Skeletal muscle tissue (tissue), 3 donors: ENCODE measurements at regions not wholly inside any gene's neighbourhood (a gene's known extent, or its start where the extent isn't known, plus 50 kb on each side); places are given as distances from the start of the nearest gene placed in this dataset.
"Not testable (repeated sequence)": the region's sequence is repeated elsewhere in the genome, so short reads cannot be mapped to it uniquely, and the experiment has no call there.

Experiments used
- H3K27ac ChIP-seq: one replicate; pipeline ENCODE4 v1.7.0; 2013; ENCODE audit warnings: mild to moderate bottlenecking, low read depth, low read length, inconsistent platforms
- H3K27me3 ChIP-seq, 3 donors: one replicate each; pipeline ENCODE4 v1.7.0; 2013; ENCODE audit warnings: low read length in 3 of 3; ENCODE audit not compliant: control insufficient read depth in 3 of 3, insufficient read depth in 3 of 3
- H3K36me3 ChIP-seq, 3 donors: one replicate each; pipeline ENCODE4 v1.7.0; 2013; ENCODE audit warnings: low read length in 3 of 3; ENCODE audit not compliant: control insufficient read depth in 3 of 3, insufficient read depth in 3 of 3
- H3K4me1 ChIP-seq, 3 donors: one replicate each; pipeline ENCODE4 v1.7.0; 2013; ENCODE audit warnings: low read length in 3 of 3, mild to moderate bottlenecking in 3 of 3; ENCODE audit not compliant: control insufficient read depth in 3 of 3, insufficient read depth in 3 of 3
- H3K4me3 ChIP-seq, 3 donors: one replicate each; pipeline ENCODE4 v1.7.0; 2013; ENCODE audit warnings: low read length in 3 of 3
- H3K9ac ChIP-seq, 3 donors: one replicate each; pipeline ENCODE4 v1.7.0; 2013; ENCODE audit warnings: low read length in 3 of 3, mild to moderate bottlenecking in 3 of 3, moderate library complexity in 2 of 3, low read depth in 1 of 3
- H3K9me3 ChIP-seq, 3 donors: one replicate each; pipeline ENCODE4 v1.7.0; 2013; ENCODE audit warnings: low read length in 3 of 3; ENCODE audit not compliant: control insufficient read depth in 3 of 3
- donor health status: Osteomylitis.

DNA sequence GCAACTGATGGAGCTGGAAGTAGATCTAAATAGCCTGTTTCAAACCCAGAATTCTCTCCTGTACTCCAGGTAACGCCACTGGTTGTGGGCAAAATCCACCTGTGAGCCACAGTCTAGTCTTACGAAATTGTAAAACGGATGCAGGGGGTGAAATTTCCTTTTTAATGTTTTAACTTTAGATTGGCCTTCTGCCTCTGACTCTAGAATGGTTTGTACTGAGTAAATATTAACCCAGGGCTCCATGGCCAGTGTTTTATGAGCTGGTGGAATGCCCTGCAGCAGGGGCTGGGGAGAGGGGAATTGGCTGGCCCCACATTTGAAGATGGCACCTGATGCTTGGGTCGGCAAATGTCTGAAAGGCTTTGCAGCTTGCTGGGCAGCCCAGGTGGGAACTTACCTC lies 156.6 kb downstream of the MYCN start:
- no peak overlapping the region for H3K4me3 ChIP-seq
- H3K27ac ChIP-seq = no peak overlapping the region
- no peaks in the 10 kb centered on the region for H3K36me3 ChIP-seq
- H3K9ac ChIP-seq = no peak overlapping the region
- H3K27me3 ChIP-seq = peaks cover 0 to 4% (median 3%) of the 10 kb centered on the region in 3 donors
- no peaks in the 10 kb centered on the region for H3K9me3 ChIP-seq
- peaks cover 0 to 3% (median 0%) of the 10 kb centered on the region in 3 donors for H3K4me1 ChIP-seq

DNA sequence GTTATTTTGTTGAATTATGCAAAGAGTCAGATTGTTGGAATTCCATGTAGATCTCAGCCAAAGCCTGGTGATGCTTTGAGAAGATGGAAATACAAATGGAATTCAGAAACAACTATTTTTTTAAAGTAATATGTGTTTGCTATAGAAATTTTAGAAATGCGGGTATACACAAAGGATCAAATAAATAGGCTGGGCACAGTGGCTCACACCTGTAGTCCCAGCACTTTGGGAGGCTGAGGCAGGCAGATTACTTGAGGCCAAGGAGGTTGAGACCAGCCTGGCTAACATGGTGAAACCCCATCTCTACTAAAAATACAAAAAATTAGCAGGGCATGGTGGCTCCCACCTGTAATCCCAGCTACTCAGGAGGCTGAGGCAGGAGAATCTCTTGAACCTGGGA lies 155.1 kb downstream of the MYCN start:
- H3K27ac ChIP-seq, H3K4me3 ChIP-seq, H3K36me3 ChIP-seq, H3K27me3 ChIP-seq, H3K9ac ChIP-seq, H3K9me3 ChIP-seq, H3K4me1 ChIP-seq: not testable (repeated sequence)

DNA sequence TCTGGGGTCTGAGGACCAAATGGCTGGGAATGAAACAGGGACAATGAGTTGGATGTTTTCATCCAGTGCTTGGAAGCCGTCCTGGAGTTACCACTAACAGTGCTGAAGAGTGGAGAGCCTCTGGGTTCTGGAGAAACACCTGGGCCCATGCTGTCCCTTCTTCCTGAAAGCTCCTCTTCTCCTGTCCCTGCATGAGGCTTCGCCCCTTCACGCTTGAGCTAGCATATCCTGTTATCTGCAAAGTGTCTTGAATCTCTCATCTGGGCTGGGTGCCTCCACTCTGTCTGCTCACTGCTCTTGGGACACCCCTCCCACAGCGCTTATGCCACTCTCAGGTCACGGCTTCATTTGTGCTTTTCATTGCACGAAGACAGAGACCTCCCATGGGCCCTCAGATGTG lies 154.5 kb downstream of the MYCN start:
- H3K27ac ChIP-seq = no peak overlapping the region
- peaks cover 0 to 4% (median 3%) of the 10 kb centered on the region in 3 donors for H3K27me3 ChIP-seq
- H3K9ac ChIP-seq = no peak overlapping the region
- no peaks in the 10 kb centered on the region for H3K4me1 ChIP-seq
- no peaks in the 10 kb centered on the region for H3K36me3 ChIP-seq
- no peak overlapping the region for H3K4me3 ChIP-seq
- H3K9me3 ChIP-seq = no peaks in the 10 kb centered on the region

DNA sequence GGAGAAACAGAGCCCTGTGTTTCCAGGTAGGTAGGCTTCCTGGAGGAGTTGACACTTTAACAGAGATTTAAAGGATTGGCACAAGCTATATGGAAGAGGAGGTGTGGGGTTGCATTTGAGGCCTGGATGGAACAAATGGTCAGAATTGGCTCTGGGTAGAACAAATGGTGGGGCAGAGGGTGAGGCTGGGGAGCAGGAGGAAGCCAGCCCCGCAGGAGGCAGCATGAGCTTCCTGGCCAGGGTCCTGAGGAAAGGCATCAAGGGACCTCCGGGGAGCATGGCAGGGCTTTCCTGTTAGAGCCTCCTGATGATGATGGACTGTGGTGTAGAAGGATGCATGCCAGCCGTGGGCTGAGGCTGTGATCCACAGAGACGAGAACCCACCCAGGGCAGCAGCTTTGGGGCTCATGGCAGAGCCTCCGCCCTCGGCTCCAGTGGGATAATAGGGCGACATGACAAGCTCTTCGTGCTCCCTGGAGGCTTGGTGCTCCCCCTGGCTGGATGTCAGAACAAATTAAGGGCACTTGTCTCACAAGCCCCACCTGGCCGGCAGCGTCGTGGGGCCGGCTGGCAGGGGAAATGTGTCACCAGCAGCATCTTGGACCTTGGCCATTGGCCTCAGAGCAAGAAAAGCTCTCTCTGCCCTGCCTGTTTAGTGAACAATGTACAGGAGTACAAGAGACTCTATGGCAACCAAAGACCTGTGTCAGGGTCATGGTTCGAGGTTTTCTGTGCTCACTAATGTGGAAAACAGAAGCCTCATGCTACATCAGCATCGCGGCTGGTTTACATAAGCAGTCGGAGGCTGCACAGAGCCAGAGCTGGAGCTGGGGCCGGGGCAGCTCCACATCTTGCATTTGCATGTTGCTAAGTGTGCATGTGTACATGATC lies 153.5 kb downstream of the MYCN start:
- Histone ChIP-seq H3K27me3 (peaks cover 0 to 4% (median 3%) of the 10 kb centered on the region in 3 donors), H3K4me3 (no peak overlapping the region), H3K9me3 (no peaks in the 10 kb centered on the region), H3K36me3 (no peaks in the 10 kb centered on the region), H3K9ac (no peak overlapping the region), H3K27ac (no peak overlapping the region), H3K4me1 (no peaks in the 10 kb centered on the region)

DNA sequence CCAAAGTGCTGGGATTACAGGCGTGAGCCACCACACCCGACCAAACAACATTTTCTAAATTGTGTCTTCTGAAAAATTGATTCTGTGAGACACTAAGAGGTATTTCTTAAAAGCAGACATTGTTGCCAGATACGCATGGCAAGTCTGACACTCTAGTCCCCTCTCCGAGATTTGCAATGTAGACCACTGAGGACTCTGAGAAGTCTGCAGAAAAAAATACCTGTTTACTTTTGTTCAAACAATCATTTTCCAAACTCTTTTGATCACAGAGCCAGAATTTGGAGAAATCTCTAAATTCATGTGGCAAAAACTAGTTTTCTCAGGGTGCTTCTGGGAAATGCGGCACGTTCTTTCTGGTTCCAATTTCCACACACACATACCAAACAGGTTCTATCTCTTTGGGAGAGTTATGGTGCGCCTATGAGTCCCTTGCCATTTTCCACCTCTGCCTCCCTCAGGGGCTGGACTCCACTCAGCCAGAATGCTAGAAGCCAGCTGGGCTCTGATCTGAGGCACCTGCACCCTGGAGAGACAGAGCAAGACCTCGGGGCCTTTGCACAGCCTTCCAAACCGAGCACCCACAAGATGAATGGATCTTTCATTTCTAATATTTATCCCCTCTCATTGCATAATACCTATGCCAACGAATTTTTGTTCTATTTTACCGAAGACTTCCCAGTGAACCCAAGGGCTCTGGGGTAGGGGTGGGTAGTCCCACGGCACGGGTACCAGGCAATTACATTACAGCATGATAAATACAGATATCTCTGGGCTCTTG lies 152.7 kb downstream of the MYCN start:
- H3K9ac ChIP-seq = no peak overlapping the region
- no peaks in the 10 kb centered on the region for H3K4me1 ChIP-seq
- peaks cover 0 to 4% (median 3%) of the 10 kb centered on the region in 3 donors for H3K27me3 ChIP-seq
- no peaks in the 10 kb centered on the region for H3K9me3 ChIP-seq
- H3K36me3 ChIP-seq = no peaks in the 10 kb centered on the region
- H3K27ac ChIP-seq = no peak overlapping the region
- no peak overlapping the region for H3K4me3 ChIP-seq

DNA sequence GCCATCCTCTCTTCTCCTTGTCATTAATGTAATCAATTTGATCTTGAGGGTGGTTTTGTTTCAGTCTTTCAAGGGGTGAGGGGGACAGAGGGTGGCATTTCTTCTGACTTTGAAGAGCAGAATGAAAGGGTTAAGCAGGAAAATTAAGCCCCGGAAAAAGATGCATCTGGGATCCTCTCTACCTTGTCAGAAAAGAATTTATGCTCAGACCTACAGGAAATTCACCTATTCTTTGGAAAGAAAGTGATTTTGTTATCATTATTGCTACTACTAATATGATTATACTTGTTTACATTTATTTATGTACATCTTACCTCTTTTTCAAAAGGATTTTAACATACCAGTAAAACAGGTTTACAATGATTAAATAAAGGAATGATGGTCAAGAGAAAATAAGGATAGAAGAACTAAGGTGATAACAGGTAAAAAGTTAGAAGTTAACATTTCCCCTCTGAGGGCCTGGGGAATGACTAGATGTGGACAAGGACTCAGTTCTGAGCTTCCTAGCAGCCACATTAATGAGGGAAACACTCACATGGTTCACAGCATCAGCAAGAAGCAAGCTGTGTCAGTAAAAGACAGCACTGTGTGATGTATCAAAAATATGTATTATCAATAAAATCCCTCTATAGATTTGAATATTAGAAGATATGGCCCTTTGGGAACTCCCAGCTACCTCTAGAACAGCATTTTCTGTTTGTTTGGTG lies 151.4 kb downstream of the MYCN start:
- no peaks in the 10 kb centered on the region for H3K36me3 ChIP-seq
- no peaks in the 10 kb centered on the region for H3K4me1 ChIP-seq
- H3K9me3 ChIP-seq = no peaks in the 10 kb centered on the region
- no peak overlapping the region for H3K4me3 ChIP-seq
- peaks cover 0 to 4% (median 3%) of the 10 kb centered on the region in 3 donors for H3K27me3 ChIP-seq
- no peak overlapping the region for H3K9ac ChIP-seq
- no peak overlapping the region for H3K27ac ChIP-seq

DNA sequence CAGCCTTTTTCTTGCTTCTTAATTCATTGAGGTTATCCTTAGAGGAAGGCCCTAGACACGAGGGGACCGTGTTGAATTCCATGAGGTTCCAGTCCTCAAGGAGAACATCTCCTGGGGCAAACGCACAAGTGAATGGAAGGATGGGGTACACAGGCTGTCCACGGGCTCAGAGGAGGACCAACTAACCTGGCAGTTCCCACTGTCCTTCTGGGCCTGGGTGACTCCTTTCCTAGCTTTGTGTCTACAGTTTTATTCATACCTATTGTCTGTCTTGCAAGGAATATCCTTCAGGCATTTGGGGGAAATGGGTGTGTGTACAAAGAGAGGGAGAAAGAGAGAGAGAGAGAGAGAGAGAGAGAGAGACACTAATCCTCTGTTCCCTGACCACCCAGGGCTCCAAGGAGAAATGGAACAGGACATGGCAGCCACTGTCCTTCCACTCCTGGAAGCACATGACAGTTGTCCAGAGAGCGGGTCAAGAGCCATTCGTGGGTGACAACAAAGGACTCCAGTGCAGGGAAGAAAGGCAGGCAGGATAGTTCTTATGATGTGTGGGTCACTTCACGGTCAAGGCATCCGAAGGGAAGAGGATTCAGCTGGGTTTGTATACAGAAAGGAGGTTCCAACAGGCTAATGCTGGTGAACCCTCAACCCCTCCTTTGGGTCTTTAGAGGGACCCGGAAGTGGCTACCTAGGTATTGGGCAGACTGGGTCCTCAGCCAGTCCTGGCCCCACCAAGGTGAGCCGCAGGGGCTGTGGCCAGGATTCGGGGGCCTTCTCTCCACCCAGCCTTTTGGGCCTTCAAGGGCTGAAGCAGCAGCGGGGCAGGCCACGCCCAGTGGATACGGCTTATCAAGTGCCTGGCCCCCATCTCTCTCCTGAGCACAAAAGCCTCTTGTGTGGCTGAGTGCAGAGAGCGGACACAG lies 150.6 kb downstream of the MYCN start:
- Histone ChIP-seq H3K4me1 (no peaks in the 10 kb centered on the region), H3K27me3 (peaks cover 0 to 4% (median 3%) of the 10 kb centered on the region in 3 donors), H3K4me3 (no peak overlapping the region), H3K27ac (no peak overlapping the region), H3K9ac (no peak overlapping the region), H3K9me3 (no peaks in the 10 kb centered on the region), H3K36me3 (no peaks in the 10 kb centered on the region)

DNA sequence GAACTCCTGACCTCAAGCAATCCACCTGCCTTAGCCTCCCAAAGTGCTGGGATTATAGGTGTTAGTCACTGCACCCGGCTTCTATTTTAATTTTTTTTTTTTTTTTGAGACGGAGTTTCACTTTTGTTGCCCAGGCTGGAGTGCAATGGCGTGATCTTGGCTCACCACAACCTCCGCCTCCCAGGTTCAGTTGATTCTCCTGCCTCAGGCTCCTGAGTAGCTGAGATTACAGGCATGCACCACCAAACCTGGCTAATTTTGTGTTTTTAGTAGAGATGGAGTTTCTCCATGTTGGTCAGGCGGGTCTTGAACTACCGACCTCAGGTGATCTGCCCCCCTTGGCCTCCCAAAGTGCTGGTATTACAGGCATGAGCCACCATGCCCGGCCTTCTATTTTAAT lies 149.1 kb downstream of the MYCN start:
- H3K27ac ChIP-seq, H3K4me3 ChIP-seq, H3K4me1 ChIP-seq, H3K9me3 ChIP-seq, H3K9ac ChIP-seq, H3K36me3 ChIP-seq, H3K27me3 ChIP-seq: not testable (repeated sequence)

DNA sequence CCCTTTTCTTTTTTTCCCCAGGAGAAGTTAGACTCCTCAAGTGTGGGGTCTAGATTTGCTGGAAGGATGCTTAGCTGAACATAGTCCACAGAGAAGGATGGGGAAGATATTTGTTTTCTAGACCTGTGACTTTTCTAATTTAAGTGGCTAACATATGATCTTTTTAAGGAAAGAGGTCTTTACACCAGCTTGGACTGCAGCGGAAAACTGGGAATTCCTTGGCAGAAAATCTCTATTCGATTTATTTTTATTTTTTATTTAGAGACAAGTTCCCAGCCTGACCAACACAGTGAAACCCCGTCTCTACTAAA lies 148.4 kb downstream of the MYCN start:
- Histone ChIP-seq H3K36me3 (no peaks in the 10 kb centered on the region), H3K9ac (no peak overlapping the region), H3K27me3 (no peaks in the 10 kb centered on the region), H3K27ac (no peak overlapping the region), H3K9me3 (no peaks in the 10 kb centered on the region), H3K4me1 (no peaks in the 10 kb centered on the region), H3K4me3 (no peak overlapping the region)
